GM23338 (cell line): ENCODE measurements at regions not wholly inside any gene's neighbourhood (a gene's known extent, or its start where the extent isn't known, plus 50 kb on each side); places are given as distances from the start of the nearest gene placed in this dataset.

ENCODE experiments used
- ATAC-seq: fragments of 200-7000 bp; cut with Tn5 transposase; 3 replicates; pipeline ENCODE4 v1.9.1; 2020
- DNase-seq: peaks from one replicate; pipeline ENCODE4 v3.0.0-alpha.2; 2015; ENCODE audit warnings: low spot score
- H2AFZ ChIP-seq: fragments of 200-600 bp; sonication (generic); 2 replicates; pipeline ENCODE4 v1.8.0; 2016; ENCODE audit warnings: antibody characterized with exemption, mild to moderate bottlenecking, moderate library complexity
- H3F3A ChIP-seq: fragments of 200-600 bp; sonication (generic); replicated peaks from 2 replicates; pipeline ENCODE4 v1.8.0; 2017; ENCODE audit warnings: antibody characterized with exemption, mixed run types, low read depth
- H3K27ac ChIP-seq: fragments of 200-600 bp; sonication (generic); 2 replicates; pipeline ENCODE4 v1.6.1; 2016; ENCODE audit warnings: low read depth
- H3K27me3 ChIP-seq: fragments of 200-600 bp; sonication (generic); 2 replicates; pipeline ENCODE4 v1.8.0; 2016; ENCODE audit warnings: mild to moderate bottlenecking, mixed run types, moderate library complexity; ENCODE audit not compliant: insufficient read depth
- H3K36me3 ChIP-seq: fragments of 200-600 bp; sonication (generic); 2 replicates; pipeline ENCODE4 v1.8.0; 2016; ENCODE audit warnings: mild to moderate bottlenecking; ENCODE audit not compliant: insufficient read depth
- H3K4me1 ChIP-seq: fragments of 200-600 bp; sonication (generic); 2 replicates; pipeline ENCODE4 v1.8.0; 2016; ENCODE audit warnings: mild to moderate bottlenecking, moderate library complexity; ENCODE audit not compliant: insufficient read depth
- H3K4me2 ChIP-seq: fragments of 200-600 bp; sonication (generic); 2 replicates; pipeline ENCODE4 v1.7.1; 2017; ENCODE audit warnings: mixed run types
- H3K4me3 ChIP-seq: fragments of 200-600 bp; sonication (generic); 2 replicates; pipeline ENCODE4 v1.6.1; 2016; ENCODE audit warnings: mixed run types
- H3K79me2 ChIP-seq: fragments of 200-600 bp; sonication (generic); replicated peaks from 2 replicates; pipeline ENCODE4 v1.8.0; 2017; ENCODE audit warnings: mild to moderate bottlenecking; ENCODE audit not compliant: insufficient read depth
- H3K9me2 ChIP-seq: fragments of 200-600 bp; sonication (generic); 2 replicates; pipeline ENCODE4 v1.8.0; 2017; ENCODE audit not compliant: insufficient read depth
- H4K20me1 ChIP-seq: fragments of 200-600 bp; sonication (generic); replicated peaks from 2 replicates; pipeline ENCODE4 v1.8.0; 2017; ENCODE audit warnings: mild to moderate bottlenecking; ENCODE audit not compliant: insufficient read depth
- H3K27ac Mint-ChIP-seq: 2 replicates; pipeline ENCODE4 v1.8.0; 2020; ENCODE audit warnings: inconsistent platforms, mild to moderate bottlenecking, moderate library complexity, mixed read lengths
- H3K27me3 Mint-ChIP-seq: 3 replicates; pipeline ENCODE4 v1.8.0; 2022; ENCODE audit warnings: low read depth, mild to moderate bottlenecking, moderate library complexity, mixed read lengths, inconsistent platforms; ENCODE audit not compliant: insufficient read depth, poor library complexity
- H3K36me3 Mint-ChIP-seq: 3 replicates; pipeline ENCODE4 v1.8.0; 2021; ENCODE audit warnings: low read depth, mild to moderate bottlenecking, inconsistent platforms, moderate library complexity, mixed read lengths
- H3K4me1 Mint-ChIP-seq: 3 replicates; pipeline ENCODE4 v1.8.0; 2020; ENCODE audit warnings: mild to moderate bottlenecking, inconsistent platforms, mixed read lengths
- H3K4me3 Mint-ChIP-seq: 3 replicates; pipeline ENCODE4 v1.8.0; 2021; ENCODE audit warnings: moderate library complexity, mild to moderate bottlenecking, inconsistent platforms, mixed read lengths
- H3K9me3 Mint-ChIP-seq: 3 replicates; pipeline ENCODE4 v1.8.0; 2020; ENCODE audit warnings: moderate library complexity, mild to moderate bottlenecking, inconsistent platforms, mixed read lengths
- EZH2 ChIP-seq: fragments of 200-600 bp; sonication (generic); IDR thresholded peaks from one replicate; pipeline ENCODE4 v1.8.0; 2017; ENCODE audit warnings: antibody characterized with exemption, mild to moderate bottlenecking, low read depth; ENCODE audit not compliant: unreplicated experiment
- JUNB ChIP-seq: IDR thresholded peaks from one replicate; pipeline ENCODE4 v1.6.1; 2016; ENCODE audit warnings: antibody characterized with exemption; ENCODE audit not compliant: unreplicated experiment
- NANOG ChIP-seq: IDR thresholded peaks from 2 replicates; pipeline ENCODE4 v1.6.1; 2016; ENCODE audit warnings: antibody characterized with exemption, borderline replicate concordance
- STAT1 ChIP-seq: IDR thresholded peaks from one replicate; pipeline ENCODE4 v1.6.1; 2016; ENCODE audit warnings: antibody characterized with exemption; ENCODE audit not compliant: unreplicated experiment
- TF ChIP-seq, protein P1 (sequence below): fragments of 250-450 bp; sonication (Bioruptor Pico); IDR thresholded peaks from 2 replicates; pipeline ENCODE4 v1.5.0; 2020; ENCODE audit warnings: mild to moderate bottlenecking, moderate library complexity
- TF ChIP-seq, protein P2 (sequence below): IDR thresholded peaks from 2 replicates; pipeline ENCODE4 v1.6.1; 2016; ENCODE audit warnings: antibody characterized with exemption
- TF ChIP-seq, protein P3 (sequence below): IDR thresholded peaks from one replicate; pipeline ENCODE4 v1.6.1; 2018; ENCODE audit warnings: antibody characterized with exemption; ENCODE audit not compliant: unreplicated experiment

DNA sequence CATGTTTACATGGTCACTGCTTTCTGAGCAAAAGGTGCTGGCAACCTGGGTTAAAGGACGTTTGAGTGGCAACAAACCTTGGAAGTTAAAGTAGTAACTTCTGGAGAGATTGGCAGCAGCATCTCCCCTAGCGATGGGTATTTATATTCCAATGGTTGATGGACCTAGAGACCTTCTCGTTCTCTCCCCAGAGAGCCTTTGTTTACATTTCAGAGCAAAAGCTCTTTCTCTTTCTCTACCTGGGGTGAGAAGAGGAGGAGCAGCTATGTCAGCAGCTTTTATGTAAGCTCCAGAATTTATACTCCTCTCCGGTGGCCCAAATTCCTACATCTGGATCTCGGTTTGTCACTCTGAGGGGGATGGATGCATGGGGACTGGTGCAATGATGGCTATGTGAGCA lies 213.7 kb upstream of the ARL4C start:
- Histone ChIP-seq H3K27ac (no peak overlapping the region), H3K4me3 (no peak overlapping the region), H3K36me3 (no peaks in the 10 kb centered on the region), H3K4me2 (peak overlapping the region; percentile 42), H3K9me2 (peaks cover 11% of the 10 kb centered on the region; the same call in 1 of the 2 replicates), H3K4me1 (peaks cover 40% of the 10 kb centered on the region), H3K27me3 (peaks cover 16% of the 10 kb centered on the region), H3F3A (no peaks in the 10 kb centered on the region), H2AFZ (no peak overlapping the region), H4K20me1 (no peaks in the 10 kb centered on the region), H3K79me2 (no peaks in the 10 kb centered on the region)
- Mint-ChIP-seq H3K27ac (no peak overlapping the region), H3K4me1 (peaks cover 33% of the 10 kb centered on the region), H3K27me3 (peaks cover 20% of the 10 kb centered on the region), H3K4me3 (peak overlapping the region; percentile 33; the same call in 2 of the 3 replicates), H3K36me3 (no peaks in the 10 kb centered on the region), H3K9me3 (no peaks in the 10 kb centered on the region)
- ATAC-seq (peak; percentile 77), DNase-seq (peak; percentile 26)
- TF ChIP-seq, protein P1, sequence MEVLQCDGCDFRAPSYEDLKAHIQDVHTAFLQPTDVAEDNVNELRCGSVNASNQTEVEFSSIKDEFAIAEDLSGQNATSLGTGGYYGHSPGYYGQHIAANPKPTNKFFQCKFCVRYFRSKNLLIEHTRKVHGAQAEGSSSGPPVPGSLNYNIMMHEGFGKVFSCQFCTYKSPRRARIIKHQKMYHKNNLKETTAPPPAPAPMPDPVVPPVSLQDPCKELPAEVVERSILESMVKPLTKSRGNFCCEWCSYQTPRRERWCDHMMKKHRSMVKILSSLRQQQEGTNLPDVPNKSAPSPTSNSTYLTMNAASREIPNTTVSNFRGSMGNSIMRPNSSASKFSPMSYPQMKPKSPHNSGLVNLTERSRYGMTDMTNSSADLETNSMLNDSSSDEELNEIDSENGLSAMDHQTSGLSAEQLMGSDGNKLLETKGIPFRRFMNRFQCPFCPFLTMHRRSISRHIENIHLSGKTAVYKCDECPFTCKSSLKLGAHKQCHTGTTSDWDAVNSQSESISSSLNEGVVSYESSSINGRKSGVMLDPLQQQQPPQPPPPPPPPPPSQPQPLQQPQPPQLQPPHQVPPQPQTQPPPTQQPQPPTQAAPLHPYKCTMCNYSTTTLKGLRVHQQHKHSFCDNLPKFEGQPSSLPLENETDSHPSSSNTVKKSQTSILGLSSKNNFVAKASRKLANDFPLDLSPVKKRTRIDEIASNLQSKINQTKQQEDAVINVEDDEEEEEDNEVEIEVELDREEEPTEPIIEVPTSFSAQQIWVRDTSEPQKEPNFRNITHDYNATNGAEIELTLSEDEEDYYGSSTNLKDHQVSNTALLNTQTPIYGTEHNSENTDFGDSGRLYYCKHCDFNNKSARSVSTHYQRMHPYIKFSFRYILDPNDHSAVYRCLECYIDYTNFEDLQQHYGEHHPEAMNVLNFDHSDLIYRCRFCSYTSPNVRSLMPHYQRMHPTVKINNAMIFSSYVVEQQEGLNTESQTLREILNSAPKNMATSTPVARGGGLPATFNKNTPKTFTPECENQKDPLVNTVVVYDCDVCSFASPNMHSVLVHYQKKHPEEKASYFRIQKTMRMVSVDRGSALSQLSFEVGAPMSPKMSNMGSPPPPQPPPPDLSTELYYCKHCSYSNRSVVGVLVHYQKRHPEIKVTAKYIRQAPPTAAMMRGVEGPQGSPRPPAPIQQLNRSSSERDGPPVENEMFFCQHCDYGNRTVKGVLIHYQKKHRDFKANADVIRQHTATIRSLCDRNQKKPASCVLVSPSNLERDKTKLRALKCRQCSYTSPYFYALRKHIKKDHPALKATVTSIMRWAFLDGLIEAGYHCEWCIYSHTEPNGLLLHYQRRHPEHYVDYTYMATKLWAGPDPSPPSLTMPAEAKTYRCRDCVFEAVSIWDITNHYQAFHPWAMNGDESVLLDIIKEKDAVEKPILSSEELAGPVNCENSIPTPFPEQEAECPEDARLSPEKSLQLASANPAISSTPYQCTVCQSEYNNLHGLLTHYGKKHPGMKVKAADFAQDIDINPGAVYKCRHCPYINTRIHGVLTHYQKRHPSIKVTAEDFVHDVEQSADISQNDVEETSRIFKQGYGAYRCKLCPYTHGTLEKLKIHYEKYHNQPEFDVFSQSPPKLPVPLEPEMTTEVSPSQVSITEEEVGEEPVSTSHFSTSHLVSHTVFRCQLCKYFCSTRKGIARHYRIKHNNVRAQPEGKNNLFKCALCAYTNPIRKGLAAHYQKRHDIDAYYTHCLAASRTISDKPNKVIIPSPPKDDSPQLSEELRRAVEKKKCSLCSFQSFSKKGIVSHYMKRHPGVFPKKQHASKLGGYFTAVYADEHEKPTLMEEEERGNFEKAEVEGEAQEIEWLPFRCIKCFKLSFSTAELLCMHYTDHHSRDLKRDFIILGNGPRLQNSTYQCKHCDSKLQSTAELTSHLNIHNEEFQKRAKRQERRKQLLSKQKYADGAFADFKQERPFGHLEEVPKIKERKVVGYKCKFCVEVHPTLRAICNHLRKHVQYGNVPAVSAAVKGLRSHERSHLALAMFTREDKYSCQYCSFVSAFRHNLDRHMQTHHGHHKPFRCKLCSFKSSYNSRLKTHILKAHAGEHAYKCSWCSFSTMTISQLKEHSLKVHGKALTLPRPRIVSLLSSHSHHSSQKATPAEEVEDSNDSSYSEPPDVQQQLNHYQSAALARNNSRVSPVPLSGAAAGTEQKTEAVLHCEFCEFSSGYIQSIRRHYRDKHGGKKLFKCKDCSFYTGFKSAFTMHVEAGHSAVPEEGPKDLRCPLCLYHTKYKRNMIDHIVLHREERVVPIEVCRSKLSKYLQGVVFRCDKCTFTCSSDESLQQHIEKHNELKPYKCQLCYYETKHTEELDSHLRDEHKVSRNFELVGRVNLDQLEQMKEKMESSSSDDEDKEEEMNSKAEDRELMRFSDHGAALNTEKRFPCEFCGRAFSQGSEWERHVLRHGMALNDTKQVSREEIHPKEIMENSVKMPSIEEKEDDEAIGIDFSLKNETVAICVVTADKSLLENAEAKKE = peak; percentile 97
- TF ChIP-seq NANOG (0 out of 2 replicates have a peak, but pooled peaks have one; percentile 15), JUNB (no peak)

DNA sequence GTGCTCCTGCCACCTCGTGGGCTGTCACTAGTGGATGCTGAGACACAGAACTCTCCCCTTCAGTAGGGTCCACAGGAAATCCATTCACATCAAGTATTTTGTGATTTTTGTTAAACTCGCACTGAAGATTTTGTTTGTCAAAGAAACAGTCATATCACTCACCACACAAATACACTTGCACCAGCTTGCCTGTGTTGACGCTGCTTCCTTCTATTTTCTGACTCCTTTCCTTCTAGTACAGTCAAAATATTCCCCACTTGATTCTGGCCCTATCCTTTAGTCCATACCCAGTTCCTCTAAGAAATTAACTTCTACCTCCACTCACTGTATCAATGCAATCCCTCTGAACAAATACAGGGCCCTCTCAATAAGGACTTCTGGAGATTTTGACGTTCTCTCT lies 213.2 kb upstream of the ARL4C start:
- Histone ChIP-seq H3K27me3 (peaks cover 16% of the 10 kb centered on the region), H4K20me1 (no peaks in the 10 kb centered on the region), H3K9me2 (peaks cover 10% of the 10 kb centered on the region; the same call in 1 of the 2 replicates), H3K27ac (no peak overlapping the region), H2AFZ (no peak overlapping the region), H3F3A (no peaks in the 10 kb centered on the region), H3K36me3 (no peaks in the 10 kb centered on the region), H3K79me2 (no peaks in the 10 kb centered on the region), H3K4me2 (peak overlapping the region; percentile 42; the same call in 1 of the 2 replicates), H3K4me3 (no peak overlapping the region), H3K4me1 (peaks cover 40% of the 10 kb centered on the region)
- Mint-ChIP-seq H3K4me3 (peak overlapping the region; percentile 33; the same call in 2 of the 3 replicates), H3K9me3 (no peaks in the 10 kb centered on the region), H3K36me3 (no peaks in the 10 kb centered on the region), H3K27ac (no peak overlapping the region), H3K27me3 (peaks cover 20% of the 10 kb centered on the region), H3K4me1 (peaks cover 33% of the 10 kb centered on the region)
- ATAC-seq (no peak), DNase-seq (no peak)
- TF ChIP-seq STAT1 = no peak
- no peak for TF ChIP-seq EZH2
- TF ChIP-seq, protein P2, sequence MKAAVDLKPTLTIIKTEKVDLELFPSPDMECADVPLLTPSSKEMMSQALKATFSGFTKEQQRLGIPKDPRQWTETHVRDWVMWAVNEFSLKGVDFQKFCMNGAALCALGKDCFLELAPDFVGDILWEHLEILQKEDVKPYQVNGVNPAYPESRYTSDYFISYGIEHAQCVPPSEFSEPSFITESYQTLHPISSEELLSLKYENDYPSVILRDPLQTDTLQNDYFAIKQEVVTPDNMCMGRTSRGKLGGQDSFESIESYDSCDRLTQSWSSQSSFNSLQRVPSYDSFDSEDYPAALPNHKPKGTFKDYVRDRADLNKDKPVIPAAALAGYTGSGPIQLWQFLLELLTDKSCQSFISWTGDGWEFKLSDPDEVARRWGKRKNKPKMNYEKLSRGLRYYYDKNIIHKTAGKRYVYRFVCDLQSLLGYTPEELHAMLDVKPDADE = no peak
- TF ChIP-seq, protein P3, sequence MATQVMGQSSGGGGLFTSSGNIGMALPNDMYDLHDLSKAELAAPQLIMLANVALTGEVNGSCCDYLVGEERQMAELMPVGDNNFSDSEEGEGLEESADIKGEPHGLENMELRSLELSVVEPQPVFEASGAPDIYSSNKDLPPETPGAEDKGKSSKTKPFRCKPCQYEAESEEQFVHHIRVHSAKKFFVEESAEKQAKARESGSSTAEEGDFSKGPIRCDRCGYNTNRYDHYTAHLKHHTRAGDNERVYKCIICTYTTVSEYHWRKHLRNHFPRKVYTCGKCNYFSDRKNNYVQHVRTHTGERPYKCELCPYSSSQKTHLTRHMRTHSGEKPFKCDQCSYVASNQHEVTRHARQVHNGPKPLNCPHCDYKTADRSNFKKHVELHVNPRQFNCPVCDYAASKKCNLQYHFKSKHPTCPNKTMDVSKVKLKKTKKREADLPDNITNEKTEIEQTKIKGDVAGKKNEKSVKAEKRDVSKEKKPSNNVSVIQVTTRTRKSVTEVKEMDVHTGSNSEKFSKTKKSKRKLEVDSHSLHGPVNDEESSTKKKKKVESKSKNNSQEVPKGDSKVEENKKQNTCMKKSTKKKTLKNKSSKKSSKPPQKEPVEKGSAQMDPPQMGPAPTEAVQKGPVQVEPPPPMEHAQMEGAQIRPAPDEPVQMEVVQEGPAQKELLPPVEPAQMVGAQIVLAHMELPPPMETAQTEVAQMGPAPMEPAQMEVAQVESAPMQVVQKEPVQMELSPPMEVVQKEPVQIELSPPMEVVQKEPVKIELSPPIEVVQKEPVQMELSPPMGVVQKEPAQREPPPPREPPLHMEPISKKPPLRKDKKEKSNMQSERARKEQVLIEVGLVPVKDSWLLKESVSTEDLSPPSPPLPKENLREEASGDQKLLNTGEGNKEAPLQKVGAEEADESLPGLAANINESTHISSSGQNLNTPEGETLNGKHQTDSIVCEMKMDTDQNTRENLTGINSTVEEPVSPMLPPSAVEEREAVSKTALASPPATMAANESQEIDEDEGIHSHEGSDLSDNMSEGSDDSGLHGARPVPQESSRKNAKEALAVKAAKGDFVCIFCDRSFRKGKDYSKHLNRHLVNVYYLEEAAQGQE = no peak
